GM21381 (cell line): ENCODE measurements at regions not wholly inside any gene's neighbourhood (a gene's known extent, or its start where the extent isn't known, plus 50 kb on each side); places are given as distances from the start of the nearest gene placed in this dataset.
"Not testable (repeated sequence)": the region's sequence is repeated elsewhere in the genome, so short reads cannot be mapped to it uniquely, and the experiment has no call there.

Source experiments
- ATAC-seq: cut with Tn5 transposase; IDR thresholded peaks from one replicate; pipeline ENCODE4 v1.9.1; 2021; ENCODE audit warnings: mild to moderate bottlenecking, moderate library complexity; ENCODE audit not compliant: unreplicated experiment

DNA sequence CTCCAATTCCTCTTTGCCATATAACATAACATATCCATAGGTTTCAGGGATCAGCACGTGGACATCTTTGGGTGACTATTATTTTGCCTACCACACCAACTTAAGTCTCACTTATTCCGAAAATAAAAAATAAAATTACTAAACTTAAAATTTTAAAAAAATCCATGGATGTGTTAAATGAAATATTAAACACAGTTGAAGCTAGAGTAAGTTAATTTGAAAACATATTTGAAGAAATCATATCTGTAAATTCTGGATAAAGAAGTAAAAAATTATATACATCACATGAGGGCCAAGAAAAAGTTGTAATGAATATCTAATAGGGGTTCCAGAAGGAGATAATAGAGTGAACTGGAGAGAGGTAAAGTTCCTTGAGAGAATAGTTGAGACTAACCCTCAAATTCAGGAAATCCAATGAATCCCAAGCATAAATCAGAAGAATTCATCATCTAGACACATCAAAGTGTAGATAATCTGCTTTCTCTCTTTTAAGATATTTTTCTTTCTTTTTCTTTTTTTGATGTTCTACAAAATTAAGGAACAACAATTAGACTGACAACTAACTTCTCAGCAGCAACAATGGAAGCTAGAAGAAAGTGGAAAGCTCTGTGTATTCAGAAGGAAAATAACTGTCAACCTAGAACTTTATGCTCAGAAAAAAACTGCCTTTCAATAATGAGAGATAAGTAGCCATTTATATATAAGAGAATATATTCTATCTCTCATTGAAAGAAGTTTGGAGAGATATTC is 147.4 kb downstream of the ABHD5 start:
- no peak for ATAC-seq

DNA sequence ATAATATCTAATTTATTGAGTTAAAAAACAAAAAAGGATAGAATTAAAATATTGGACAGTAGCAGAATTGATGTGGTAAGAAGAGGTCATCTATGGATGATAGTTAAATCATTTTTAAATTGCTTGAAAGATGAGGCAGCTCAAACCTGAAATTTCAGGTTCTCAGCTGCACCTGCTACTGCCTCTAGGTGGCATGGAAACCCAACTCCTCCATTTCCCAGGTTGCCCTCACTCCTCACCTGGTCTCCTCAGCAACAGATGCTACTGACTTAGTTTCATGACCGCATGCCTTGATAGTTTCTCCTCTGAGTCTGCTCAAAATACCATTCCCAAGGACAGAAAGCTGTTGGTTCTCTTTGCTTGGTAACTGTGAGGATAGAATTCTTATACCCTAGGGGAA is 148.1 kb downstream of the ABHD5 start:
- ATAC-seq, result no peak

GRCh38 chr3:43843386-43843785 is 152.6 kb downstream of the ABHD5 start:
- no peak for ATAC-seq

DNA sequence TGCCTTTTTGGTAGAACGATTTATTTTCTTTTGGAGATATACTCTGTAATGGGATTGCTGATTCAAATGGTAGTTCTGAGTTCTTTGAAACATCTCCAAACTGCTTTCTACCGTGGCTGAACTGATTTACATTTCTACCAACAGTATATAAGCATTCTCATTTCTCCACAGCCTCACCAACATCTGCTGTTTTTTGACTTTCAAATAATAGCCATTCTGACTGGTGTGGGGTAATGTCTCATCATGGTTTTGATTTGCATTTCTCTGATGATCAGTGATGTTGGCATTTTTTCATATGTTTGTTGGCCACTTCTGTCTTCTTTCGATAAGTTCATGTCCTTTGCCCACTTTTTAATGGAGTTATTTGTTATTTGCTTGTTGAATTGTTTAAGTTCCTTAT is 154.0 kb downstream of the ABHD5 start:
- ATAC-seq, result no peak

DNA sequence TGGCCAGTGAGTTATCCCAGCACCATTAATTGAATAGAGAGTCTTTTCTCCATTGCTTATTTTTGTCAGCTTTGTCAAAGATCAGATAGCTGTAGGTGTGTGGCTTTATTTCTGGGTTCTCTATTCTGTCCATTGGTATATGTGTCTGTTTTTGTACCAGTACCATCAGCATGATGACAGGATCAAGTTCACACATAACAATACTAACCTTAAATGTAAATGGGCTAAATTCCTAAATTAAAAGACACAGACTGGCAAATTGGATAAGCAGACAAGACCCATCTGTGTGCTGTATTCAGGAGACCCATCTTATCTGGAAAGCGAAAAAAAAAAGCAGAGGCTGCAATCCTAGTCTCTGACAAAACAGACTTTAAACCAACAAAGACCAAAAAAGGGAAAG is 154.8 kb downstream of the ABHD5 start:
- ATAC-seq, result not testable (repeated sequence)

GRCh38 chr3:43852066-43852465 is 161.3 kb downstream of the ABHD5 start:
- no peak for ATAC-seq

DNA sequence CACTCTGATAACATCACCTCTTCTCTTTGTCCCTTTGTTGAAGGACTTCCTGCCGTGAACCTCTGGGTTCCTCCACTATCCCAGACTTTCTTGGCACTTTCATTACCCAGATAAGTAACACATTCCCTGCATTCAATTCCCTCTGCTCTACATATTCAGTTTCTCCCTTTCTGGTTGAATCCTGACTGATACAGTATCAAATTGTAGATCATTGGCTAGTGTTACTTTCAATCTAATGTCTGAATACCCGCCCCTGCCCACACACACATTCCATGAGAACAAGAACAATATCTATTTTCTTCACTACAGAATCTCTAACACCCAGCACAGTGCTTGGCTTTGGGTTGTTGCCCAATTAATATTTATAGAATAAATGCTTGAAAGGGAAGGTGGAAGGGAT is 163.5 kb downstream of the ABHD5 start:
- no peak for ATAC-seq

DNA sequence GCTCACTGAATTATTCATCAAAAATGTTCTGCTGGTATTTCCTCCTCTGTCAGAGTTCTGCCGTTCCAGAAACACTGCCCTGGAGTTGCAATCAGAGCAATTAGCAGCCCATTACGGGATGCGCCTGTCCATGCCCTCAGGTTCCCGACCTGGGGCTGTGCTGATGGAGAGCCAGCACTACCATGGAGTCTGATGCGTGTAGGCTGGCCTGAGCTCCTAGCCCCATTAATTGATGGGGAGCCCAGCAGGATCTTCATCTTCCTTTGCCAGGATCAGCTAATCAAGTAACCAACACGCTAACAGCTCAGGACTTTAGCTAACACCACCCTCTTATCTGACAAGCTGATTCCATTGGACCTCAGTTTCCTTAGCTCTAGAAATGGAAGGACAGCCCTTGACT is 164.2 kb downstream of the ABHD5 start:
- no peak for ATAC-seq

- peak; percentile 61 for ATAC-seq
Measured at GRCh38 chr3:43855674-43856299, 165.0 kb downstream of the ABHD5 start.

- ATAC-seq, result no peak
Measured at GRCh38 chr3:43856351-43856750, 165.6 kb downstream of the ABHD5 start.

DNA sequence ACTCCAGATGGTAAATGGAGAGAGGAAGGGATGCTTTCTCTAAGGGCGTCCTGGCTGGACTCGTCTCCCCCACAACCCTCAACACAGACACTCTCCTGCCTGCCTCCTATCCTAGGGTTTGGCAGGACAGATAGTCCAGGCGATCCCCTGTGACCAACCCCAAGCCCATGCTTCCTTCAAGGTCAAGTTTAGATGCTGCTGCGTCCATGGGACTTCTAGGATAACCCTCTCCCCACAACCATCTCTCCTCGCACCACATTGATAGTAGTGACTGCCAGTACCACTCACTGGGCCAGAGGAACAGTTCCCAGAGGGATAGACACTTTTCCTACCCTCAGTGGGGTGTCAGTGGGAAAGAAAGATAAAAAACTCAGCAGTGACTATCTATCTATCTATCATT is 166.0 kb downstream of the ABHD5 start:
- ATAC-seq, result no peak

DNA sequence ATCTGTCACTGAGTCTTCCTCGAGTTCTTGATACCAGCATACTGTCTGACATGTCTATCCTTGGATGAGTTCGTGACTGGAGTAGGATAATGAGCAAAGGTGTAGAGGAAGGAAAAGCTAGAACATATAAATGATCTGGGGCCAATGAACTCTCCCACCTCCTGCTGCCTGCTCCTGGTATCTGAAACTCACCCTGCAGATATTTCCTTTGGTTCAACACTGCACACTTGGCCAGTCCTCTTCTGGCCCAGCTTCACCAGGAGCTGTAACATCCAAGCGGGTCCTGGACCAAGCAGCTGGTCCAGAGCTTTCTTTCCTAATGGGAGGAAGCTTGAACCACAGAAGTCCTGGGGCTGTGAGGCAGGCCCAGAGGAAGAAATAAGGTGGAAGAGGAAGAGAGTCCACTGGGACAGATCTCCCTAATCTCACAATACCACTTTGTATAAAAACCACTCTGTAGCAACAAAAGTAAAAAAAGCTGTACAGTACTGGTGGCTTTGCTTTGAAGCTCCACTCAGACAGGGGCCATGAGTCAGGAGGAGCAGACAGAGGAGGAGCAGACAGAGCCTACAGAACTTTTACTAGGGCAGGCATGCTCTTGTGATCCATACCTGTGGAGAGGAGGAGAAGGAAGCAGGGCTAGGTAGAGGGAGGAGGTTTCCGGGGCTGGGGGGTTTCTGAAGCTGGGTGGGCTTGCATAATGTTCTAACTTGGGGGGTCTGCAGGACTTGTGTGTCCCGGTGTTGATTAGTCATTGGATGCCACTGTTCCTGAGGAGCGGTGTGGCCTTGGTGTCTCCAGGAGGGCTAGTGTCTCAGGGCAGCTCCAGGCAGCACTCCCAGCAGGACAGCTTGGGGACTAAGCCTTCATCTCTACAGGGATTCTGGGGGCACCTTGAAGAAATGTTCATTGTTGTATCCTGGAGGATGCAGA is 166.9 kb downstream of the ABHD5 start:
- ATAC-seq, result no peak

DNA sequence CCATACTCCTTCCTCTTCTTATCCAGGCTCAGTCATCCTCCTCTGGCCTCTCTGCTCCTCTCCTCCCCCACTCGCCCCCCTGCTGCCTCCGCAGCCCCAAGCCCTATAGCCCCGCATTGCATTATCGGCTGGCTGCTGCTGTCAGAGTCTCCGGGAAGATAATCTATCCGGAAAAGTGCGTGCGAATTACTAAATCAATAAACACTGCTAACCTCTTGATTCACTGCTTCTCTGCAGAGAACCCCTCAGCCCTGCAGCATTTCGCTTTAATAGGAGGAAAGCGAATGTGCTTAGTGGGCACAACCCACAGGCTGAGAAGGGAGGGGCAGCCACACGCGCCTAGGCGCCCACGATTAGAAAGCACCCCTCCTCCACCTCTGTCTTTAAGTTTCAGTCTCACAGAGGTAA is 167.6 kb downstream of the ABHD5 start:
- ATAC-seq, result no peak

DNA sequence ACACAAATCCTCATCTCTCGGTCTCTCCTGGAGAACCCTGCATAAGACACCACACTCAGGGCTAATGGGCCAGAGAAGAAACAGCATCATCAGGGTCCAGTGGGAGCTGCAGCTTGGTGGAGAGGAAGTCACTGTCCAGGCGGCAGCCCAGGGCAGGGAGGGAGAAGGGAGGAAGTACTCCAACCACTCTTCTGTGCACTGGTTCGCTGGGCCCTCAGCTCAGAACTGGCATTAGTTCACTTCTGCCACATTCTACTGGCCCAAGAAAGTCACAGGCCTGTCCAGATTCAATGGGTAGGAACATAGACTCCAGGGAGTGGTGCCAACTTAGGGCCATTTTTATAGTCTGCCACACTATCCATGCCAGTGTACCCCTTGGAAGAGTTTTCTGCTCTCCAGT is 169.0 kb downstream of the ABHD5 start:
- ATAC-seq, result no peak

DNA sequence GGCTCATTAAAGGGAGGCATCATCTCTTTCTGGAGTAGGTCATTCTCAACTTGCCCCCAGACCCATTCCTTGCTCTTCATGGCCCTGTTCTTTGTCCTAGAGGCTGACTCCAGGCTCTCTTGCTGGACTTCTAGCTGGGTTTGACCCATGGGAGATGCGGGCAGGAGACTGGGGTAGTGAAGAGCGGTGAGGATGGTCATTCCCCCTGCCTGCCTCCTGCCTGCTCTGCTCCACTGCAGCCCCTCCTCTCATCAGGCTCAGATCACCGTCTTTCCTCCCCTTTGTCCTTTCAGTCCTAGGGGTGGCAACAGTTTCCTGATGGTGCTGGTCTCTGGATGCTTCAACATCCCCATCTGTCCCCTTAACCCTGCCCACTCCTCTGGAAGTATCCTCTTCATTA is 170.9 kb downstream of the ABHD5 start:
- ATAC-seq, result no peak

- ATAC-seq, result no peak
Measured at GRCh38 chr3:43862470-43862869, 171.7 kb downstream of the ABHD5 start.

DNA sequence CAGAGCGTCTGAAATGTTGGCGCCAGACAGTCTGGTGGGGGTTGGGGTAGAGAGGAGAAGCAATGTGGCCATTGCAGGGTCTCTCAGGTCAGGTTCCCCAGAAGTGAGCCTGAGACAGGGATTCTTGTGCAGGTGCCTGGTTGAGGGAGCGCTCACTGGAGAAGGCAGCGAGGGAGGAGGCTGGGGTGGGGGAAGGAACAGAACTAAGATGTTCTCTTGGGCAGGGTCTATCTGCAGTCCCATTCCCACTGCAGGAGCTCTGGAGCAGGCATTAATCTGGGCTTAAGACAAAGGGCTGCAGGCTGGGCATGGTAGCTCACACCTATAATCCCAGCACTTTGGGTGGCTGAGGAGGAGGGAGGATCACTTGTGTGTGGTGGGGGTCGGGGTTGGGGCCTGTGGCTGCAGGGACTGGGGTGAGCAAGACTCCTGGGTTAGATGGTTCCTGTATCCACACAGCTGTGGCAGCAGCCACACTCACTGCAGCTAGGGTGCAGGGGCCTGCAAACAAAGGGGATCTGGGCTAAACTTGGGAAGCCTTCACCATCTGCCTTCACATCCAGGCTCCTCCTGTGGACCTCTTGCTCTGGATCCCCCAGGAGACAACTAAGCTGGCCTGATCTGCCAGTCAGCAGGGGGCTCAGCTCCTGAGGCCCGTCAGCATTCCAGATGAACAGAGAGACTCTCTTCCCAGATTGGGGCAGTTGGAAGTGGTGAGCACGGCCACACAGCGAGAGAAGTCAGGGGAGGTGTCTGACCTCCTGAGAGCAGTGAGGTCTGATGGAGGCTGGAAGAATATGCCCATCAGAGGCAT is 172.5 kb downstream of the ABHD5 start:
- ATAC-seq, result no peak

- ATAC-seq, result no peak
Measured at GRCh38 chr3:43863966-43864933, 173.5 kb downstream of the ABHD5 start.

- no peak for ATAC-seq
Measured at GRCh38 chr3:43865351-43865750, 174.6 kb downstream of the ABHD5 start.
